HG03103 (cell line): ENCODE measurements at regions not wholly inside any gene's neighbourhood (a gene's known extent, or its start where the extent isn't known, plus 50 kb on each side); places are given as distances from the start of the nearest gene placed in this dataset.
A peak's percentile ranks its signal among the peaks of the same experiment; 100 is the strongest.

ENCODE experiments used
- ATAC-seq: cut with Tn5 transposase; IDR thresholded peaks from one replicate; pipeline ENCODE4 v1.9.1; 2021; ENCODE audit warnings: low read depth; ENCODE audit not compliant: unreplicated experiment

DNA sequence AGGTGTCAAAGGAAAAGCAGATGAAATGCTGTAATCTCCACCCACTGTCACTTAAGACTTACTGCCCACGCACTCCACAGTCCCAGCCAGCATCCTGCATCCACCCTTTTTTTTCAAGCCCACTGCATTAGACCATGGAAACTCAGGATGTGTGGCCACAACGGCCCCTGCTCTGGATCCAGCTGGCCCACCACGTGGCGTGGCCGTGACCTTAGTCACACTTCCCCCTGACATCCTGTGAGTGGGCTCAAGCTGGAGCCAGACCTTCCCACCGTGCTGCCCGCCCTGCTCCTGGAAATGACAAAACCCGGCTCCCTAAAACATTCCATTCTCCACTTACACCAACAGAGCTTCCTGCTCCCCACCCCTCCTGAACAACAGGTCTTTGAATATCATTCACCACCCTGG lies 588.3 kb upstream of the DIPK2B start:
- no peak for ATAC-seq

- no peak for ATAC-seq
Observed at GRCh38 chrX:45788315-45788714, 587.6 kb upstream of the DIPK2B start.

DNA sequence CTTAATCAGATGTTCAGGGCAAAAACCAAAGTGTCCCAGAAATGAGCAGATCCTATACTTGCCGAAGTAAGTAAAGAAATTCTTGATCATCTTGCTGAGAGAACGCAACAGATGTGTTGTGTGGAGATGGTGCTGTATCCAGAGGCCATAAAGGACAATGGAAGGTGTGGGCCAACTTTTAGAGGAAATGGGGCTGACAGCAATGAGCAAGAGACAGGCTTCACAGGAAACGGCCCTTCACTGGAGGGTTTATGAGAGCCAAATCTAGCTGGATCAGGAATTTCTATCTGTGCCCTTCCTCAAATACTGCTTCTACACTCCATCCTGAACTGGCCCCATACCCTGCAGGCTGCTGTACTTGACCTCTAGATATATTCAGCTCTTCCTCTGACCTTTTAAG lies 583.9 kb upstream of the DIPK2B start:
- no peak for ATAC-seq

GRCh38 chrX:45783002-45783401 lies 582.3 kb upstream of the DIPK2B start:
- no peak for ATAC-seq

- no peak for ATAC-seq
Observed at GRCh38 chrX:45781901-45782553, 581.4 kb upstream of the DIPK2B start.

GRCh38 chrX:45778616-45779015 lies 577.9 kb upstream of the DIPK2B start:
- ATAC-seq: no peak

DNA sequence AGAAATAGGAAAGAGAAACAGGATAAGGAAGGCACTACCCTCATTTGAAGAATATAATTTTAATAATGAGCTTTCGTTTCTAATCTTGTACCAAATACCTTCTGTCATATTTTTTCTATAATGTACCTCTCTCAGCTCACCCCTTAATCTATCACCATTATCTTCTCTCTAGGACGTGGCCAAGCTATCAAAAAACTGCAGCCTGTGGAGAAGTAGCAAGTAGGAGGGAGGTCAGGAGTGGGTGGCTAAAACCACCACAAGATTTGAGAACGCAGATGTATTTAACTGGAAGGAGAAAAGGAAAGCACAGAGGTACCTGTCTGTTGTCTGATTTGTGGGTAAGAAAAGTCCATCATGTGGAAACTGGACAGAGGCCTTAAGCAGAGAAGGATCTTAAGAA lies 576.7 kb upstream of the DIPK2B start:
- no peak for ATAC-seq

DNA sequence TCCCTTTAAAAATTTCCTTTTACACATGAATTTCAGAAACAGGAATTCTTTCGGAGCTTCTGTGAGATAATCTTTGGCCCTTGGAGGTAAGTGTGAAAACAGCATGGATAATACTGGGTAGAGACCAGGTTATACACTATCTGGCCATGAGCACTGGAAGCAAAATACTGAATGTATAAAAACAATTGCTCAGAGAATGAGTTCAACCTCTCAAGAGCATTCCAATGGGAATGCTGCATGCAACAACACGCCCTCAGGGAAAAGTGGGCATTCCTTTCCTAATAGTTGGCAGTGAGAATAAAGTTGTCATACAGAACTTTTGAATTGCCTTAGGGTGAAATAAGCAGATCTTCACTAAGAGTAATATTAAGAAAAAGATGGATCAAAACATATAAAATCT lies 574.8 kb upstream of the DIPK2B start:
- ATAC-seq: no peak

DNA sequence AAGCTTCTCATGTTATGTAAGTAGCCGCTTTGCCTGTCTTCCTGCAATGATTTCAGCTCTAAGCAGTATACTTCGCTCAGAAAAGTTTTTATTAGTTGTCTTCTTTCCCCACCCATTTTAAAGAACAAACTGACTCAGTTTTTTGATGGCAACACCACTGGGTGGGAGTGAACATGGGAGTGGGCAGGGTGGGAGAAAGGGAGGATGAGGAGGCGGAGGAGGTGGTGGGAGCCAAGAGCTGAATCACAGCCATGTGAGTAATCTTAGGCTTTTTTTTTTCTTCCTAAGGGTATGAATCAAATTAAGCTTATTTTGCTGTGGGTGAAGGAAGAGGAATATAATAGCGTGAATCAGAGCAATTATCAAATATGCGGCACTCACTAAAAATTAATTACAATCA lies 574.3 kb upstream of the DIPK2B start:
- no peak for ATAC-seq

- no peak for ATAC-seq
Observed at GRCh38 chrX:45773572-45773971, 572.9 kb upstream of the DIPK2B start.

DNA sequence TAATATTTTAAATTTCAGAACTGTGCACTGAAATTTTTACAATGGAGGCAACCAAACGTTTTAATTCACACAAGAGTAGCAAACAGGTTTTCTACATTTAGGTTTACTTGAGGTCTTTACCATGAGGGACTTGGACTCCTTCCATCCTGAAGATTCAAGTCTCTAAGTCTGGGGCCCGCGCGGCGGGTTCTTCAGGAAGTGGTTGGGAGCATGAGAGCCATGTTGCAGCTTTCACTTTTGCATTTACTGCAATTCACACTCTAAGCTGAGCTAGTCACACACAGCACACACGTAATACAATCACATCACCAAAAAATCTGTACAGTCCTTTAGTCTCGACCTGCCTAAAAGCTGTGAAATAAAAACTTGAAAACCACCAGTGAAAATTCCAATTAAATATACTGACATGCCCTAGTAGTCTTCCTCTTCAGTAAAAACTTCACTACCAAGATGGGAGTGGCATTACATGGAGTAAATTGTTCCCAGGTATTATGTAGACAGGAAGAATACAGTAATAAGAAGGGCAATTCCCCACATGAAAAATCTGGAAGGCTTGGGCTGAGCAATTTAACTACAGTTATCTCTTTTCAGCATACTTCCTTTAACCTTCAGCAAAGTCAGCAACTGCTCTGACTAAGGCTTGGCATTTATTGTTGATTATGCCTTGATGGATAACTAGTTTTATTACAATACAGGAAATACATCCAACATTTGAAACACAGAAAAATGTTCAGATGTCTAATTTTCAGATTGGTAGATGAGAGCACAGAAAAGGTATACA lies 571.1 kb upstream of the DIPK2B start:
- ATAC-seq: peak; percentile 75

- ATAC-seq: no peak
Observed at GRCh38 chrX:45771114-45771513, 570.4 kb upstream of the DIPK2B start.

DNA sequence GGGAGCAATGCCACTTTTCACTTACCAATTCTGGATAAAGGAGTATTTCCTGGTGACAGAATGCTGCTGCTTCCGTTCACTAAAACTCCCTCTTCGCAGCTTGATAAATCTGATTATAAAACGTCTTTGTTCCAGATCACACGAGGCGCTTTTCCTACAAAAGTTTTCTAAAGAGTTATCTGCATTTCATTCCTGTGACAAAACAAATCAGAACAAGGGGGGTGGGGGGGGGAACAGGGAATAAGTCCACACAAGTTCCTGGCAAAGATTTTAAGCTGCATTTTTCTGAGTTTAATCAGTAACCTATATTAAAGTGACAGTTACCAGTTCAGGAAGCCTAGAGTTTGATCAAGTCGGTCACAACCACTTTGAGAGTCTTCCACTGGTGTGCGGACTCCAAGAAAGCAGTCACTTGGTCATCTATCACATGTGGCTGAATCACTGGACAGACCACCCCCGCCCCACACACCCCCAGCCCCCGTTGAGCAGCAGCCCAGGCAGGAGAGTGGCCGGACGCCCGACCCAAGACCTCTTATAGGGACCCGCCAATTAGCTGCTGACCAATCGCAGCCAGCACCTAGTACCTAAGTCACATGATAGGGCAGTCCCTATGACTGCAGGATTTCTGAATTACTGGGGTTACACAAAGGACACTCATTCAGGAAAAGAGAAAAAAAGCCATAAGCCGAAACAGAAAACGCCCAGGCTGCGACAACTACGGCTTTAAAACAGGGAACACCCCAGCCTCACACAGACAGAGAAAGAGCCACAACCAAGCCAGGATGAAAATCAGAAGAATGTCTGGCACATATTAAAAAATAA lies 569.3 kb upstream of the DIPK2B start:
- no peak for ATAC-seq

DNA sequence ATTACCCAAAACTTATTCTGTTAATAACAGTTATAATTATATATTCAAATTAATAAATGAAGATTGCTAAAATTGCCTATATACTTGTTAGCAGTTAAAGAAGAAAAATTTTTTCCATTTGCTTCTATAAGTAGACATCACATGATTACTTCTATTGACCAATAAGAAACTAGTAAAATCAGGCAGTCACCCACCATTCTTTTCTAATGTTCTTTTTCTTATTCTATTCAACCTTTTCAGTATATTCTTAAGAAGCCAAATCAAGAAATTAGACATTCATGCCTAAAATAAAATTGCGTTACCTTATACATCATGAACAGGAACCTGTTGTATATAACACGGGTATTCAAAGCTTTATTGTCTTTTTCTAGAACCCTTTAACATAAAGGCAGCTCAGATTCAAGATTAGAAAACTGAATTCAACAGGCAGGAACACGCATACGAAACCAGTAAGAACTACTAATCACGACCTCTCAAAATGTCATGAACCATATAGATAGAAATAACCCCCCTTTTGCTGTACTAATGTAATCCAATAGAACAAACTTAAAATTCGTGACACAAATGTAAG lies 568.1 kb upstream of the DIPK2B start:
- no peak for ATAC-seq

DNA sequence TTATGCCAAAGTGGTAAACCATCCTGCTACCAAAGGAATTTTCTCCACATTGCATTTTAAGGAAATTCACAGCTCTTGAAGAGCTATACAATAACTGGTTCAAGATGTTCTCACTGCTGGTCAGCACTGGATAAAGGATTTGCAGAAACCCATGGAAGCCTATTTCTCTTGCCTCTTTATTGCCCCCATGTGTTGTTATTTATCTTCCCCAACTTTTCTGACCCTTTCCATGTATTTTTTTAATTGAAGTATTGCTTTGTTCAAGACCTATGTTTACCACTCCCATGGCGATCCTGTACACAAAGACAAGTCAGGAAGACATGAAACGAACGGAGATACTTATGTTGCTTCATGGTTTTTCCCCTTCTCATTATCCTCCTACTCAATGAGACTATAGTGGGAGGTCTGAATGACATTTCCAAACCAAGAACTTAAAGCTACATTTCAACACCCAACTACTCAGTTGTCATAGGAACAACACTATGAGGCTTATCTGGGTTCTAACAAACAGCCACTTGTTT lies 566.4 kb upstream of the DIPK2B start:
- no peak for ATAC-seq

DNA sequence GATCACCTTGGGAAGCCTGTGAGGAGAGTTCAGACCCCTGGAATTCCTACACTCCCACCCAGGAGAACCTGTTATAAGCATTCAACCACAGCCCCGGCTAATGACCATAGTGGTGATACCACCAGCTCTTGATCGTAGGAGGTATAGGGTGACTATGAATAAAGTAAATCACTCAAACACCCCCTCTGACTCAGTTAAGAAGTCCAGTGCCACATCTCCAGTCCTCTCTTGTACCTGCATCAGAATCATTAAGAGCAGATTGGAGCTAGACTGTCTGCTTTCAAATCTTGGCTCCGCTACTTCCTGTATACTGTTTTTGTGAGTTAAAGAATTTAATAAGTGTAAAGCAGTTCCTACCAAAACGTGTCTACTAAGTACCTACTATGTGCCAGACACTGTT lies 565.1 kb upstream of the DIPK2B start:
- no peak for ATAC-seq

- ATAC-seq: no peak
Observed at GRCh38 chrX:45765281-45765680, 564.6 kb upstream of the DIPK2B start.

GRCh38 chrX:45762699-45763647 lies 562.3 kb upstream of the DIPK2B start:
- no peak for ATAC-seq

GRCh38 chrX:45761920-45762319 lies 561.2 kb upstream of the DIPK2B start:
- ATAC-seq: no peak
